C1 segment of cervical spinal cord (tissue), 14 donors: ENCODE measurements at regions not wholly inside any gene's neighbourhood (a gene's known extent, or its start where the extent isn't known, plus 50 kb on each side); places are given as distances from the start of the nearest gene placed in this dataset.
A peak's percentile ranks its signal among the peaks of the same experiment; 100 is the strongest.

Experiments used
- DNase-seq, 14 donors: peaks; one replicate each; lab custom pipeline; 2025; lab: John Stamatoyannopoulos, UW

- DNase-seq: no peak
These were observed 208.2 kb upstream of the INHBA start for GRCh38 chr7:41910940-41911600.

- DNase-seq: no peak
These were observed 204.6 kb upstream of the INHBA start for GRCh38 chr7:41907444-41907843.

- no peak for DNase-seq
These were observed 197.6 kb upstream of the INHBA start for GRCh38 chr7:41900532-41900931.

GRCh38 chr7:41899823-41900433 is 197.0 kb upstream of the INHBA start:
- DNase-seq: no peak

- no peak for DNase-seq
These were observed 190.8 kb upstream of the INHBA start for GRCh38 chr7:41893656-41894055.

- DNase-seq: no peak
These were observed 189.6 kb upstream of the INHBA start for GRCh38 chr7:41892356-41893100.

GRCh38 chr7:41891950-41892349 is 189.1 kb upstream of the INHBA start:
- DNase-seq: no peak

GRCh38 chr7:41890631-41891274 is 187.9 kb upstream of the INHBA start:
- DNase-seq: no peak

- no peak for DNase-seq
These were observed 186.6 kb upstream of the INHBA start for GRCh38 chr7:41889472-41889871.

GRCh38 chr7:41889040-41889439 is 186.2 kb upstream of the INHBA start:
- DNase-seq: no peak

GRCh38 chr7:41887416-41887815 is 184.5 kb upstream of the INHBA start:
- no peak for DNase-seq

- peak in 1 of 14 donors; percentile 13 for DNase-seq
These were observed 184.0 kb upstream of the INHBA start for GRCh38 chr7:41886901-41887311.

- DNase-seq: peak in 2 of 14 donors; percentile 4 to 5
These were observed 183.5 kb upstream of the INHBA start for GRCh38 chr7:41886262-41886900.

- no peak for DNase-seq
These were observed 182.9 kb upstream of the INHBA start for GRCh38 chr7:41885748-41886147.

GRCh38 chr7:41885078-41885477 is 182.2 kb upstream of the INHBA start:
- DNase-seq: no peak

GRCh38 chr7:41882745-41883420 is 180.0 kb upstream of the INHBA start:
- no peak for DNase-seq

GRCh38 chr7:41882256-41882655 is 179.4 kb upstream of the INHBA start:
- DNase-seq: peak in 3 of 14 donors; percentile 16 to 39 (median 25)

GRCh38 chr7:41881331-41882130 is 178.6 kb upstream of the INHBA start:
- peak in 6 of 14 donors; percentile 23 to 45 (median 38) for DNase-seq

GRCh38 chr7:41880107-41880506 is 177.2 kb upstream of the INHBA start:
- peak in 2 of 14 donors; percentile 7 to 12 for DNase-seq

GRCh38 chr7:41879403-41879802 is 176.5 kb upstream of the INHBA start:
- no peak for DNase-seq
